SW 1271 (cell line): ENCODE measurements at regions not wholly inside any gene's neighbourhood (a gene's known extent, or its start where the extent isn't known, plus 50 kb on each side); places are given as distances from the start of the nearest gene placed in this dataset.
"Not testable (repeated sequence)": the region's sequence is repeated elsewhere in the genome, so short reads cannot be mapped to it uniquely, and the experiment has no call there.

Experiments
- DNase-seq, 2 experiments: peaks; one replicate each; lab custom pipeline; 2025; lab: John Stamatoyannopoulos, UW

DNA sequence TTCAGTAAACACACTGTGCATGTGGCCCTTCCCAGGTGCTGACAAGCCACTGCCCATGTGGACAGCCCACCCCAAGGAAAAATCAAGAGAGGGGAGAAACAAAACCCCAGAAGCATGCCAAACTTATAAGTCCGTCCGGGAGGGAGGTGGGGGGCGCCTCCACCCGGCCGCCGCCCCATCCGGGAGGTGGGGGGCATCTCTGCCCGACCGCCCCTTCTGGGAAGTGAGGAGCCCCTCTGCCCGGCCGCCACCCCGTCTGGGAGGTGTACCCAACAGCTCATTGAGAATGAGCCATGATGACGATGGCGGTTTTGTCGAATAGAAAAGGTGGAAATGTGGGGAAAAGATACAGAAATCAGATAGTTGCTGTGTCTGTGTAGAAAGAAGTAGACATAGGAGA is 53.8 kb upstream of the C2CD4B start:
- DNase-seq, result no peak

GRCh38 chr15:62219799-62220198 is 54.7 kb upstream of the C2CD4B start:
- no peak for DNase-seq

DNA sequence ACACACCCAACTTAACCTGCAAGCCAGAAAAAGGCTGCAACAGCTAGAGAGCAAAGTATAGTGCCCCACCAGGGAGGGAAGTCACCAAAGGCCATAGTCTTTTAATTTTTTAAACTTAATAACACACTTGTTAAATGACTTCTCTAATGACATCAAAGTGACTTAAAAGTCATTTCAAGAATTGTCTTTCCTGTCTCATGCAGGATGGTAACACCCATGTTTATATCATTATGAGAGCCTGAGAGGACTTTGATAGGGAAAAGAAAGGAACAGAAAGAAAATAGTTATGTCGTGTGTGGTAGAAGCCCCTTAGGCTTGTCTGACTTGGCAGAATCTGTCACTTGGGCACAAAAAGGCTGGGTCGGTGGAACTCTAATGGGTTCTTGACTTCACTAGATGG is 57.9 kb upstream of the C2CD4B start:
- DNase-seq, result no peak

- DNase-seq, result no peak
These were observed 63.5 kb upstream of the C2CD4B start for GRCh38 chr15:62228604-62229003.

- DNase-seq, result no peak
These were observed 66.8 kb upstream of the C2CD4B start for GRCh38 chr15:62231856-62232255.

DNA sequence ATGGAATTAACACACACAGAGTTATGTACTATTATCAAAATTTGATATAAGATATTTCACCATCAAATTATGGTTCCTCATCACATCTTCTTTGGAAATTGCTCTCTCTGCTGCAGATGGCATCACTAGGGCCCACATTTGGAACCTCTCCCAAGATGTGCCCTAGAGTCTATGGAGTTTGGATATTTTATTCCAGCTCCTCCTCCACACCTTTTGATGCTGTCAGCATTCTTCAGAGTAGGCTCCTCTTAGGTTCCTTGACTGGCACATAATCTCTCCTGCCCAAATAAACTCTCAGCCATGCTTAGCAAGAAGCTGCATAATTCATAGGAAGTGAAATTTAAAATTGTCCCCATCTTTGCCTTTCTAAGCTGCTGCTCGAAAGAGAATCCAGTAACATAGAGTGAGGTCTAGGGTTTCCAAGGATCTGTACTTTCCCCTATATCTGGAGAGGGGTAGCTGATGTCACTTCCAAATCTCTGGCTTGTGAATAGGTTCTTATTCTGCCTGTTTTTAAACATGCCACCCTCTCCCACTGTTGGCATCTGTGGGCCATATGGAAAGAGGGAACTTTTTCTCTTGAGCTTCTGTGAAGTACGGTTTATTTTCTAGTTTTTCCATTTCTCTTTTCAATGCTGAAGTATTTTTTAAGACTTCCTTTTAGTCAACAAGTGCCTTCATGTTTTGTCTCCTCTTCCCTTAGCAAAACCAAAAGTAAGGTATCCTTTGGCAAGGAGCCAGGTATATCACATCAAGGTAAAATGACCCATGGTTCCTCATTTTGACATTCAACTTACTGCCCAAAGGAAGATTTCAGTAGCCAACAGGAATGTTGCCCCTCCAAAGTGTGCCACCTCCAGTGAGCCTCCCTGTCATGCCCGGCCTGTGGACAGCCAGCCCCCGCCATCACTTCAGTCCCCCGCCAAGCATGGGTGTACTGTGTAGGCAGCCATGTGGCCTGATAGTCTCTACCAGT is 75.3 kb upstream of the C2CD4B start:
- no peak for DNase-seq

GRCh38 chr15:62241135-62241770 is 76.2 kb upstream of the C2CD4B start:
- peak in 1 of 2 experiments; percentile 31 for DNase-seq

- DNase-seq, result no peak
These were observed 77.9 kb upstream of the C2CD4B start for GRCh38 chr15:62242999-62243398.

DNA sequence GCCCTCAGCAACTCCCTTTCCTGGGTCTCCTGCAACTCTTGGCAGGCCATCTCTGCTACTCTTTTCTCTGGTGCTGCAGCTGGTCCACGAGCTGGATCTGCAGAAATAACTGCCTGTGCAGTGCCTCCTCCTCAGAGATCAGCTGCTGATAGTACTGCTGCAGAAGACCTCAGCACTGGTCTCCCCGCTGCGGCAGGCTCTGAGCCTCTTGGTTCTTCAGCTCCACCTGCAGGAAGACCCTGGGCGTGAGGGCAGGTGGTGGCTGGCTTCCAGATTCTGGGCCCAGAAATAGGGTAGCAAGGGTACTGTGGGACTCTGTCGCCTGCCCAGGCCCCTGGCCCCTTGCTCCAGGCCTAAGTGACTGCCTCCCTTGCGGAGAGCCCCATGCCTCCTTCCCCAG is 79.7 kb upstream of the C2CD4B start:
- no peak for DNase-seq

GRCh38 chr15:62248277-62248984 is 83.3 kb upstream of the C2CD4B start:
- DNase-seq, result no peak

DNA sequence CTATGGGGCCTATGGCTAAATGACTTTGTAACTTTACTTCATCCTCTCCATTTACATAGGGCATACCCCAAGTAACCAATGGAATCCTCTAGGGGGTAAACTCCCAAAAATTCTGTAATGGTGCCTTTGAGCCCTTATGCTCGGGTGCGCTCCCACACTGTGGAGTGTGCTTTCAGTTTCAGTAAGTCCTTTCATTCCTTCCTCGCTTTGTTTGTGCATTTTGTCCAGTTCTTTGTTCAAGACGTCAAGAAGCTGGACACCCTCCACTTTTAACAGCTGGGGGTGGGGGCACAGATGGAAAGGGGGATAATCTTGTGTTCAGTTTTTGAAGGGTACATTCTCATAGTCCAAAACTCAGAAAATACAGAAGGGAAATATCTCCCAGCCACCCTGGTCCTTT is 84.4 kb upstream of the C2CD4B start:
- no peak for DNase-seq

GRCh38 chr15:62250186-62250585 is 85.1 kb upstream of the C2CD4B start:
- DNase-seq, result no peak

DNA sequence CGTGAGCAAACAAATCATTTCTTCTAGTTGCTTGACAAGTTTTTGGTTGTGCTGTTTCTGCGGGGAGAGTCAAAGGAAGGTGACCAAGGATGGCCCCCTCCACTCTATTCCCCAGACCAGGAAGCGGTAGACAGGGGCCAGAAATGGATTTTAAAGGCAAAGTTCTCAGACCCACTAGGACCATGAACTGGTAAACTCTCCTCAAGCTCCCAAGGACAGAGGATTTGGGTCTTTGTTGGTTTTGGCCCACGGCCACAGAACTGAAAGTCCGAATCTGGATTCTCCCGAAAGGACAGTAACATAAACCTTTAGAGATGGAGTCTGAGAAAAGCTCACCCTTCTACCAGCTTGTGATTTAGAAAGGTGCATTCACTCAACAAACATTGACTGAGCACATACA is 85.9 kb upstream of the C2CD4B start:
- no peak for DNase-seq

DNA sequence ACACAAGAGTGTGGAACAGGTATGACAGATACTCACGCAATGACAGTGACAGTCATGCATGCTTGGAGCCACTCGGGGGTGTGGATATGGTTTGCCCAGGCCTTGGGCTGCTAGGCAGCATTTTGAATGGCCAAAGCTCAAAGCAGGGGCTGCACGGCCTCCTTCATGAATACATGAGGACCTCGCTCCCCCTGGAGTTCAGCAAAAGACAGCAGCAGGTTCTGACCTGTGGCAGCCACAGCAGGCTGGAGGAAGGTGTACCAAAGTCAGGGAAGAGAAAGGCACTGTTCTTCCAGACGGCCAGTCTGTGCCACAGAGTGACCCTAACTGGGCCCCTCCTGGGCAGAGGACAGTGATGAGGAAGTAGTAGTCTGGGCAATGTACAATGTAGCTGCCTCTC is 88.2 kb upstream of the C2CD4B start:
- no peak for DNase-seq

DNA sequence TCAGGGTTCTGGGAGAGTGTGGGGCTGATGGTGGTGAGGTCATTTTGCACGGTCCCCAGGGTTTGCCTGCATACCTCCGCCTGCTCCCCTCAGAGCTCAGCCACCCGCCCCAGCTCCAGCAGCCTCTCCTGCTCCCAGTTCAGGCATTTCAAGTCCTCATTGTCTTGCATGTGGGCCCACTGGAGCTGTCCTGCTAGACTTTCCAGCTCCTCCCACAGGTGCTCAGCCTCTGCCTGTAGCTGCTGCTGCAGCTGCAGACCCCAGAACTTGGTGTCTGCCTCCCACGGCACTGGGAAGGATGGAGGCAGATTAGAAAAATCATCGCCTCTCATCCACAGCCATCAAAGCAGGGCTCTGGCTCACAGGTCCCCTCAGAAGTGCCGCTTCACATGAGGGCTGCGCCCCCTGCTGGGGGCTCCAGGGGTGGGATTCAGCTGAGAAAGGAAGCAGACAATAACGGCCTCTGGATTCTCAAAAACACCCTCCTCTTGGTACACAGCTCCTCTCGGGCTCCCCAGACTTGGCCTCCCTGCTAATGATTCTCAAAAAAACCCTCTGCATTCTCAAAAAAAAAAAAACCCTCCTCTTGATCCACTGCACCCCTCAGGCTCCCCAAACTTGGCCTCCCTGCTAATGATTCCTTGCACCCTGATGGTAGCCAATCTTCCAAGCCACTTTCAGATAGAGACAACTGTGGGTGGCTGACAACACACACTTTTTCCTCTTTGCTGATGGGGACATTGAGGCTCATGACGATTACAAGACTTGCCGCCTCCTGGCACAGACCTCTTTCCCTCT is 89.3 kb upstream of the C2CD4B start:
- peak in 1 of 2 experiments; percentile 52 for DNase-seq

DNA sequence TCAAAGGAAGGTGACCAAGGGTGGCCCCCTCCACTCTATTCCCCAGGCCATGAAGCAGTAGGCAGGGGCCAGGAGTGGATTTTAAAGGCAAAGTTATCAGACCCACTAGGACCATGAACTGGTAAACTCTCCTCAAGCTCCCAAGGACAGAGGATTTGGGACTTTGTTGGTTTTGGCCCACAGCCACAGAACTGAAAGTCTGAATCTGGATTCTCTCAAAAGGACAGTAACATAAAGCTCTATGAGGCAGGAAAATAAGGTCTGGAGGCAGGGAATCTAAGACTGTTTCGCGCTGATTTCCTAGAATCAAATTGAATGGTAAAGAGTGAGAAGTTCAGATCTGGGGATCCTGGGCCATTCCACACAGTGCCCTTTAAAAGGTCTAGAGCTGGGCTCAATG is 91.3 kb upstream of the C2CD4B start:
- not testable (repeated sequence) for DNase-seq

GRCh38 chr15:62257996-62258521 is 93.0 kb upstream of the C2CD4B start:
- DNase-seq, result no peak

- no peak for DNase-seq
These were observed 97.3 kb upstream of the C2CD4B start for GRCh38 chr15:62262305-62262941.

- no peak for DNase-seq
These were observed 99.1 kb upstream of the C2CD4B start for GRCh38 chr15:62264196-62264595.

- no peak for DNase-seq
These were observed 104.4 kb upstream of the C2CD4B start for GRCh38 chr15:62269504-62269903.
